ENCODE measurements at regions not wholly inside any gene's neighbourhood (a gene's known extent, or its start where the extent isn't known, plus 50 kb on each side); places are given as distances from the start of the nearest gene placed in this dataset.

- no peaks in the 10 kb centered on the region for H3K9me3 ChIP-seq
- H3K27me3 ChIP-seq: no peaks in the 10 kb centered on the region
- 100% methylated on average over 1 to 3 of the region's 3 CpGs for whole genome bisulfite sequencing, 2 donors (ENCODE audit: low coverage in 1 of 2)
- no peaks in the 10 kb centered on the region for H3K36me3 ChIP-seq
- TF ChIP-seq EP300 (IDR thresholded peaks at IDR 0.05) (no peak), POLR2A (IDR thresholded peaks at IDR 0.05) (no peak), POLR2AphosphoS5 (IDR thresholded peaks at IDR 0.05) (no peak), CTCF (IDR thresholded peaks at IDR 0.05) (no peak)
- ATAC-seq: no peak
- H3K4me1 ChIP-seq: no peaks in the 10 kb centered on the region
- no peak overlapping the region for H3K4me3 ChIP-seq
- H3K27ac ChIP-seq: no peak overlapping the region
Observed at GRCh38 chr11:112467721-112468120, 207.1 kb upstream of the PLET1 start.

- H3K27ac ChIP-seq: no peak overlapping the region
- ATAC-seq: no peak
- H3K9me3 ChIP-seq: no peaks in the 10 kb centered on the region
- no peaks in the 10 kb centered on the region for H3K4me1 ChIP-seq
- no peaks in the 10 kb centered on the region for H3K27me3 ChIP-seq
- no peak for TF ChIP-seq POLR2A (IDR thresholded peaks at IDR 0.05)
- TF ChIP-seq POLR2AphosphoS5 (IDR thresholded peaks at IDR 0.05): no peak
- no peak for TF ChIP-seq CTCF (IDR thresholded peaks at IDR 0.05)
- H3K4me3 ChIP-seq: no peak overlapping the region
- WGBS, 2 donors (ENCODE audit: low coverage in 1 of 2): 98 to 100% methylated on average over 1 to 4 of the region's 4 CpGs
- H3K36me3 ChIP-seq: no peaks in the 10 kb centered on the region
Observed at GRCh38 chr11:112469376-112469775, 208.7 kb upstream of the PLET1 start.

GRCh38 chr11:112470355-112470754, 209.7 kb upstream of the PLET1 start:
- Histone ChIP-seq H3K27ac (no peak overlapping the region), H3K36me3 (no peaks in the 10 kb centered on the region), H3K27me3 (no peaks in the 10 kb centered on the region), H3K4me3 (no peak overlapping the region), H3K9me3 (no peaks in the 10 kb centered on the region), H3K4me1 (no peaks in the 10 kb centered on the region)
- TF ChIP-seq CTCF (IDR thresholded peaks at IDR 0.05): no peak
- no peak for TF ChIP-seq POLR2AphosphoS5 (IDR thresholded peaks at IDR 0.05)
- no peak for TF ChIP-seq EP300 (IDR thresholded peaks at IDR 0.05)
- TF ChIP-seq POLR2A (IDR thresholded peaks at IDR 0.05): no peak
- WGBS, 2 donors (ENCODE audit: low coverage in 1 of 2): 69 to 89% methylated on average over 3 to 4 of the region's 4 CpGs
- no peak for ATAC-seq

GRCh38 chr11:112471731-112472130, 211.1 kb upstream of the PLET1 start:
- no peak for ATAC-seq
- 44 to 69% methylated on average over 4 of the region's 5 CpGs for WGBS, 2 donors (ENCODE audit: low coverage in 1 of 2)

More at GRCh38 chr11:112471731-112472130, 211.1 kb upstream of the PLET1 start:
- H3K36me3 ChIP-seq: no peaks in the 10 kb centered on the region
- H3K27ac ChIP-seq: no peak overlapping the region
- no peak overlapping the region for H3K4me3 ChIP-seq
- TF ChIP-seq CTCF (IDR thresholded peaks at IDR 0.05): no peak
- TF ChIP-seq POLR2AphosphoS5 (IDR thresholded peaks at IDR 0.05): no peak
- TF ChIP-seq POLR2A (IDR thresholded peaks at IDR 0.05): no peak
- no peak for TF ChIP-seq EP300 (IDR thresholded peaks at IDR 0.05)
- H3K27me3 ChIP-seq: no peaks in the 10 kb centered on the region
- no peaks in the 10 kb centered on the region for H3K4me1 ChIP-seq
- H3K9me3 ChIP-seq: no peaks in the 10 kb centered on the region
